ENCODE measurements at regions not wholly inside any gene's neighbourhood (a gene's known extent, or its start where the extent isn't known, plus 50 kb on each side); places are given as distances from the start of the nearest gene placed in this dataset.

DNA sequence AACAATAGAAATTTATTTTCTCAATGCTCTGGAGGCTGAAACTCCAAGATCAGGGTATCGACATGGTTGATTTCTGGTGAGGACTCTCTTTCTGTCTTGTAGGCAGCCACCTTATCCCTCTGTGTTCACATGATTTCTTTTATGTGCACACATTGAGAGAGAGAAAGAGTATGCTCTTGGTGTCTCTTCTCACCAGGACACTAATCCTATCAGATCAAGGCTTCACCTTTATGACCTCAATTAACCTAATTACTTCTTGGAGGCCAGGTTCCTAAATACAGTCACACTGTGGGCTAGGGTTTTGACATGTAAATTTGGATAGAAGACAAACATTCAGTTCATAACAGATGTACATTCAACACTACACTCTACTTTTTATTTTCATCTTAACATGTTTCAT is 1094.2 kb upstream of the ADGRL2 start:
- Histone ChIP-seq H3K9me3 (replicated peaks) (peaks cover 7% of the 10 kb centered on the region), H3K4me1 (no peaks in the 10 kb centered on the region), H3K27ac (replicated peaks) (no peak overlapping the region), H3K4me3 (no peak overlapping the region), H3K36me3 (no peaks in the 10 kb centered on the region), H3K27me3 (ENCODE audit: low read depth) (no peaks in the 10 kb centered on the region)
- intact Hi-C loops (cut with micrococcal nuclease), result no loop called here
- TF ChIP-seq, protein P1, sequence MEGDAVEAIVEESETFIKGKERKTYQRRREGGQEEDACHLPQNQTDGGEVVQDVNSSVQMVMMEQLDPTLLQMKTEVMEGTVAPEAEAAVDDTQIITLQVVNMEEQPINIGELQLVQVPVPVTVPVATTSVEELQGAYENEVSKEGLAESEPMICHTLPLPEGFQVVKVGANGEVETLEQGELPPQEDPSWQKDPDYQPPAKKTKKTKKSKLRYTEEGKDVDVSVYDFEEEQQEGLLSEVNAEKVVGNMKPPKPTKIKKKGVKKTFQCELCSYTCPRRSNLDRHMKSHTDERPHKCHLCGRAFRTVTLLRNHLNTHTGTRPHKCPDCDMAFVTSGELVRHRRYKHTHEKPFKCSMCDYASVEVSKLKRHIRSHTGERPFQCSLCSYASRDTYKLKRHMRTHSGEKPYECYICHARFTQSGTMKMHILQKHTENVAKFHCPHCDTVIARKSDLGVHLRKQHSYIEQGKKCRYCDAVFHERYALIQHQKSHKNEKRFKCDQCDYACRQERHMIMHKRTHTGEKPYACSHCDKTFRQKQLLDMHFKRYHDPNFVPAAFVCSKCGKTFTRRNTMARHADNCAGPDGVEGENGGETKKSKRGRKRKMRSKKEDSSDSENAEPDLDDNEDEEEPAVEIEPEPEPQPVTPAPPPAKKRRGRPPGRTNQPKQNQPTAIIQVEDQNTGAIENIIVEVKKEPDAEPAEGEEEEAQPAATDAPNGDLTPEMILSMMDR (IDR thresholded peaks at IDR 0.05; ENCODE audit: borderline replicate concordance), result no peak
- no peak for DNase-seq

DNA sequence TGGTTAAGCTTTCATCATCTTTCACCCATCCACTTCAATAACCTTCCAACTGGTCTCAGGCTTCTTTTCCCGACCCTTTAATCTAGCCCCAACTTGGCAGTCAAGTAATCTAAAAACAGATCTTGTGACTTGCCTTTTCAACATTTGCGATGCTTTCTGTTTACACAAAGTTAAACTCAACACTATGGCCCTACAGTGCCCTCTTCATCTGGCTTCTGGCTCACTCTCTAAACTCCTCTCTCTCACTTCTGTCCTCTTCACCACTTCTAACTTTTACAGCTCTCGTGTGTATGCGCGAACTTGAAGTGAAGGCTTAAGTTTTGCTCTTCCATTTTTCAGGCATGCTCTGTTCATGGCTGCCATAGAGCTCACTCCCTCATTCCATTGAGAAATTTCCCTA is 1122.3 kb upstream of the ADGRL2 start:
- Histone ChIP-seq H3K9me3 (replicated peaks) (no peaks in the 10 kb centered on the region), H3K27me3 (ENCODE audit: low read depth) (no peaks in the 10 kb centered on the region), H3K36me3 (no peaks in the 10 kb centered on the region), H3K27ac (replicated peaks) (no peak overlapping the region), H3K4me1 (no peaks in the 10 kb centered on the region), H3K4me3 (no peak overlapping the region)
- no peak for DNase-seq
- intact Hi-C loops (cut with micrococcal nuclease), result no loop called here
- TF ChIP-seq, protein P1 (IDR thresholded peaks at IDR 0.05; ENCODE audit: borderline replicate concordance), result no peak

DNA sequence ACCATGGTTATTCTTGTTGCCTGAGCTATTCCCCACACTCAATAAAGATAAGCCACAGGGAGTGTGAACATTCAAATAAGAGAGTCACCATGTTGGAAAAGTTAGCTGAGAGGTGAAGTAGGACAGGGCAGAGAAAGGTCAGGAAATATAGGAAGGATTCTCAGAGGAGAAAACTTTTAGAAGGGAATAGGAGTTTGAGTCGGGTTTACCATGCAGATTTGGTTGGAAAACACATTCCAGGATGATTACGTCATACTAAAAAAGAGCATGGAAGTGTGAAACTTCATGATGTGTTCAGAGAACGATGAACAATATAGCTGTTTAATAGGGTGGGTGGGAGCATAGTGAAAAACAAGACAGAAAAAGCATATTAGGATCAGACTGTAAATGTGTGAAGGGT is 1125.3 kb upstream of the ADGRL2 start:
- no peak for DNase-seq
- Histone ChIP-seq H3K27ac (replicated peaks) (no peak overlapping the region), H3K4me3 (no peak overlapping the region), H3K27me3 (ENCODE audit: low read depth) (no peaks in the 10 kb centered on the region), H3K4me1 (no peaks in the 10 kb centered on the region), H3K9me3 (replicated peaks) (no peaks in the 10 kb centered on the region), H3K36me3 (no peaks in the 10 kb centered on the region)
- TF ChIP-seq, protein P1 (IDR thresholded peaks at IDR 0.05; ENCODE audit: borderline replicate concordance), result no peak
- intact Hi-C loops (cut with micrococcal nuclease), result no loop called here

DNA sequence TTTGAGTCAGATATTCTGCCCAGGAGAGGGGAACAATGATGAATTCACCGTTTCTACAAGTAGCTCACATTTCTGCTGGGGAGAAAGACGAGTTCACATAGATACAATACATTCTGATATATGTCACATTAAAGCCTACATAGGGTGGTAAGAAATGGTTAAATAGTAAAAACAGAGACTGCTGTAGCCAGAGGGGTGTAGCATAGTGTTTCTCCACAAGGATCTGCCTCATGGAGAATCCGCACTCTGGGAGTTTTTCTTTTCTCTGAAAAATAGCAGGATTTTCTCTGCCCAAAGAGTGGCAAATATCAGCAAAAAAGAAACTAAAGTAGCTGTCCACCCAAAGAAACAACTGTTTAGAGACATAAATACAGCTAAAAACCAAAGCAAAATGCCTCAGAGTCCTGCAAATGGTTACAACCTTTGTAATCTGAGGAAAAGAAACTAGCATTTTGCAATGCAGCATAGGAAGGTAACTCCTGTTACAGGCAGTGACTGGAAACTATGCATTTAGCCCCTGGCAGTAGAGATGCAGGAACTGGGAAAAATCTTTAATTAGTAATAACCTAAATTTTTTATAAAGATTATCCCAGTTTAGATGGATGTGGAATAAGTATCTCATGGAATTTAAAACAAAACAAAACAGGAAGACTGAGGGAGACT is 1126.7 kb upstream of the ADGRL2 start:
- Histone ChIP-seq H3K9me3 (replicated peaks) (no peaks in the 10 kb centered on the region), H3K27ac (replicated peaks) (no peak overlapping the region), H3K36me3 (no peaks in the 10 kb centered on the region), H3K4me3 (no peak overlapping the region), H3K4me1 (no peaks in the 10 kb centered on the region), H3K27me3 (ENCODE audit: low read depth) (no peaks in the 10 kb centered on the region)
- DNase-seq, result no peak
- TF ChIP-seq, protein P1 (IDR thresholded peaks at IDR 0.05; ENCODE audit: borderline replicate concordance), result no peak
- intact Hi-C loops (cut with micrococcal nuclease), result no loop called here

DNA sequence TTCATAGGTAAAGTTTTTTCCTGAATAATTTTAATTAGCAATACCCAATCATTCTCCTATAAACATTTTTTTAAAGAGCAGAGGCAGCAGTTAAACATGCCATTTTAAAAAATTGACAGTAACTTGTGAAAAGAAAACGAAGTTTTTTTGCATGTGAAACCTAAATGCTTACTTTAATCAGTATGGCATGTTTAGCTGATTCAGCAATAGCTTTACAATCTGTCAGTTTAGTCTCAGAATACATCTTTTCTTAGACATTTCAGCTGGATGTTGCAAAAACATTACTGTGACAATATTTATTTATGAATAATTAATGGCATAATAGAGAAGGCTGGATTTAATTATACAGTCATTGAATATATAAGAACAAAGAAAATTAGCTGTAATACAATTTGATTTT is 1132.4 kb upstream of the ADGRL2 start:
- intact Hi-C loops (cut with micrococcal nuclease), result no loop called here
- Histone ChIP-seq H3K4me3 (no peak overlapping the region), H3K27me3 (ENCODE audit: low read depth) (no peaks in the 10 kb centered on the region), H3K4me1 (no peaks in the 10 kb centered on the region), H3K36me3 (no peaks in the 10 kb centered on the region), H3K9me3 (replicated peaks) (no peaks in the 10 kb centered on the region), H3K27ac (replicated peaks) (no peak overlapping the region)
- TF ChIP-seq, protein P1 (IDR thresholded peaks at IDR 0.05; ENCODE audit: borderline replicate concordance), result no peak
- no peak for DNase-seq
